HG02973 (cell line): ENCODE measurements at regions not wholly inside any gene's neighbourhood (a gene's known extent, or its start where the extent isn't known, plus 50 kb on each side); places are given as distances from the start of the nearest gene placed in this dataset.
"Not testable (repeated sequence)": the region's sequence is repeated elsewhere in the genome, so short reads cannot be mapped to it uniquely, and the experiment has no call there.

Experiments used
- ATAC-seq: cut with Tn5 transposase; IDR thresholded peaks from one replicate; pipeline ENCODE4 v1.9.1; 2021; ENCODE audit warnings: moderate library complexity; ENCODE audit not compliant: unreplicated experiment

DNA sequence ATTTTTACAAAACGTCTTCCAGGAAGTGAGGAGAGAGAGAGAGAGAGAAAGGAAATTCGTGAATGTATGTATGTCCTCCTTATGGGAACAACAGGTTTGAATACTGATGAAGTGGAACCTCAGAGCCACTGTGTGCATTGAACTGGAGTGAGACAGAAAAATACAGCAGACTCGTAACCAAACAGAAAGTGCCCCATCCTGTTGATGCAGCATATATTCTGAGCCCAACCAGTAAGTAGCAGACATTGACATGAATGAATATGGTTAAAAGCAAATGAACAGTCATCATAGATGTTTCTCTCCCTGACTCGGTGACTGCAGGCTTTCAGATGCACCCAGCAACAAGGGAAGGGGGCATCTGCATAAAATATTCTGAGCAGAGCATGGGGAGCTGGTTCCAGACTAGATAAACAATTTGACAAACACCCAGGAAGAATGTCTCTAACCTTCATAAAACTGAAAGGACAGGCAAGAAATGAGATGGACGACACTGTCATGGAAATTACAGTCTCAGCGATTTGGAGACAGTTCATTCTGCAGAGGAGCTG, 471.0 kb upstream of the PBX1 start:
- ATAC-seq, result no peak

DNA sequence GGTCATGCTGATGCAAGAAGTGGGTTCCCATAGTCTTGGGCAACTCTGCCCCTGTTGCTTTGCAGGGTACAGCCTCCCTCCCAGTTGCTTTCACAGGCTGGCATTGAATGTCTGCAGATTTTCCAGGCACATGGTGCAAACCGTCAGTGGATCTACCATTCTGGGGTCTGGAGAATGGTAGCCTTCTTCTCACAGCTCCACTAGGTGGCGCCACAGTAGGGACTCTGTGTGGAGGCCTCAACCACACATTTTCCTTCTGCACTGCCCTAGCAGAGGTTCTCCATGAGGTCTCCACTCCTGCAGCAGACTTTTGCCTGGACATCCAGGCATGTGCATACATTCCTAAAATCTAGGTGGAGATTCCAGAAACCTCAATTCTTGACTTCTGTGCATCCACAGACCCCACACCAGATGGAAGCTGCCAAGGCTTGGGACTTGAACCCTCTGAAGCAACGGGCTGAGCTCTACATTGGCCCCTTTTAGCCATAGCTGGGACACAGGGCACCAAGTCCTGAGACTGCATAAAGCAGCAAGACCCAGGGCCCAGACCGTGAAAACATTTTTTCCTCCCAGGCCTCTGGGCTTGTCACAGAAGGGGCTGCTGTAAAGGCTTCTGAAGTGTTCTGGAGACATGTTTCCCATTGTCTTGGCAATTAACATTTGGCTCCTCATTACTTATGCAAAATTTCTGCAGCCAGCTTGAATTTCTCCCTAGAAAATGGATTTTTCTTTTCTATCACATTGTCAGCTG, 466.2 kb upstream of the PBX1 start:
- ATAC-seq, result no peak

DNA sequence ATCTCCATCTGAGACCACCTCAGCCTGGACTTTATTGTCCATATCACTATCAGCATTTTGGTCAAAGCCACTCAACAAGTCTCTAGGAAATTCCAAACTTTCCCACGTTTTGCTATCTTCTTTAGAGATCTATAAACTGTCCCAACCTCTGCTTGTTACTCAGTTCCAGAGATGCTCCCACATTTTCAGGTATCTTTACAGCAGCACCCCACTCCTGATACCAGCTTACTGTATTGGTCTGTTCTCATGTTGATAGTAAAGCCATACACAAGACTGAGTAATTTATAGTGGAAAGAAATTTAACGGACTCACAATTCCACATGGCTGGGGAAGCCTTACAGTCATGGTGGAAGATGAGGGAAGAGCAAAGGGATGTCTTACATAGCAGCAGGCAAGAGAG, 465.4 kb upstream of the PBX1 start:
- ATAC-seq, result no peak

DNA sequence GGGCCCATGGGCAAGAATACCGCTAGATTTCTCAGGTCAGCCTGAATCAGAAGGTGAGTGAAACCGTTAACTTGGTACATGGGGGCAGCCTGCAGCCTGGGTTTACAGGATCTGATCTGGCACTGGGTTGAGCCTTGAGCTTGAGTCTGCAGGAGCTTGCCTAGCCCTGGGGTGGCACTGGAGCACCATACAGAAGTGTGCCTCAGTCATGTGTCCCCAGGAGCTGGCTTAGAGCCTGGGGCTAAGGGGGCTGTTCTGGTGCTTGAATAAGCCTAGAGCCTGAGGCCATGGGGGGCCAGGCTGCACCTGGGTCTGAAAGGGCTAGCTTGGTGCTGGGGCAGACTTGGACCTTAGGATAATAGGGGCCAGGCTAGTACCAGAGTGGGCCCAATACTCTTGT, 457.2 kb upstream of the PBX1 start:
- no peak for ATAC-seq

DNA sequence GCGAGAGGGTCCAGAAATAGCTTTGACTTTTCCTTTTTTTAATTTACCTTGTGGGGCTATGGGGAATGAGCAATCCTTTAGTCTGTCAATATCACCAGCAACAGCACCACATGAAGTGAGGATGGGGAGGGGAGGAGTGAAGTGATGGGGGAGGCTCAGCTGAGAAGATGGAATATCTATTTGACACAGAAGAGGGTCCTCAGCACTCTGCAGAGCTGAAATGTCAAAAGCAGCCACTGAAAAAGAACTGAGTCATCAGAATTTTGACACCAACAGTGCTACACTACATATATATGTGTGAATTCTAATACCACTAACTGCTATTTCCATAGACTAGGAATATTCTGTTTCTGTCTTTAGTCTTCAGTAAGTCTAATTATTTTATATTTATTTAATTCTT, 427.0 kb upstream of the PBX1 start:
- ATAC-seq, result no peak

DNA sequence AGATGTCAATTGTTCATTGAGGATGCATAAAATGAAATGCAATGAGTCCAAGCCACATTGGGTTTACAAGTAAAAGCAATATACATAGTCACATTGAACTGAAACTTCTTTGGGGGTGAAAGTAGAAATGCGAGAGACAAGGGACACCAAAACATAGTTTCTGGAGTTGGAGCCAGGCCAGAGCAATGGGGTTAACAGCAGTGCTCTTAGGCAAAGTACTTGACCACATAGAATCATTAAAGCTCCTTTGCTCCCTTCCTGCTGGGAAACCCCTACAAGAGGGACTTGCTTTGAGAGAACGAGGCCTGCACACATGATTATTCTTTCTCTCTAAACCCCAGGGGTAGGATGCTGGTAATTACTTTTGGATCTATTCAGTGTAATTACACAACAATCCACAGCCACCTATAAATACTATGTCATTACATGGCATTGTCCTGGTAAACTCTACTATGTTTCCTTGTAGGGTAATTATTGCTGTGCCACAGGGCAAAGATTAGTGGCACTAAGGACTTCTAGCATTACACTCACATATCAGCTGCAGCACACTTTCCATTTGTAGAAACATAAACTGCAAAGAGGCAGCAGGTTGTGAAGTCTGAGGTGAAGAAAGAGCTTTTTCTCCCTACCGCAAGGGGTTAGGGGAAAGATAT, 421.6 kb upstream of the PBX1 start:
- no peak for ATAC-seq

DNA sequence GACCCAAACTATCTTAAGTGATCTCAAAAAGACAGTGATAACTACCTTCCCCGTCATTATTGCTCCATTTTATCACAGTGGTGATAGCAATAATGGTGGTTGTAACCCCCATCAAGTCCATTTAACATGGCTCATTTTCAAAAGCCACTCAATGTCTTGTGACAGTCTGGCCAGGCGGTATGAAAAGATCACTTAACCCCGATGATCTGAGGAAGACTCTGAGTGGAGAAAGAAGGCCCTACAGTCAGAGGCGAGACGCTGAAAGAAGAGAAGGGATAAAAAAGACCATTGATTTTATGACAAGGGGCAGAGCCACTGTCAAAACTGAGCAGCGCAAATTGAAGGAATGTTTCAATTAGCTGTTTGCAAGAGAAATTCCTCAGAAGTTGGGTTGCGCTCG, 417.2 kb upstream of the PBX1 start:
- no peak for ATAC-seq

DNA sequence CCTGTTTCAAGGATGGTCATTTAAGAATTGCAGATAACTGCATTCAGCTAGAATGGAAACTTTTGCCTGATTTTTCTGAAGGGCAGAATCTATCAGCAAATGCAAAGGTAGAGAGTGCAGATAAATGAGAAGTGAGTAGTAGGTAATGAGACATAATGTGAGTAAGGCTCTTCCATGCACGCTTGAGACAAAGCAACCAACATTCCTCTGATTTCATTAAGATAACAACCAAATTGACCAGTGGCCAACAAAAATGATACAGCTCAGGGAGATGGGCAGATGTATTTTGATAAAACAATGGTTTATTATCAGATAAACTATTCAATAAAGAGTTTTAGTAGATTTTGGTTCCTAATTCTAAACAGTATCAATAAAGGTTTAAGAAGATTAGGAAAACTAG, 404.4 kb upstream of the PBX1 start:
- ATAC-seq, result no peak

DNA sequence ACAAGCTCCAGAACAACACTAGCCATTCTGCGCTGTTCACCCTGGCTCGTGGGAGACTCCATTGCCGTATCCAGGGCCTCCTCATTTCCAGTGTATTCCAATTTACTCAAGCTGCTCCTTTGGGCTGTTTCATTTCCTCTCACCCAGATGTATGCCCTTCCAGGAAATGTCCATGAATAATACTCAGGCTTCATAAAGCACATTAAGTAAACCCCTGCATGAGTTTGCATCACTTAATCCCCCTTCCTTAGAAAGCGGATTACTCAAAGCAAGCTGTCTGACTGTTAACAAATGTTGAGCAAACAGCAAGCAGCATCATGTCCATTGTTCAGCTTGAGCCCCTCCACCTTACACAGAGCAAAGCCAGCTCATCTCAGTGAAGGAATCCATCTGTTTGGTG, 403.6 kb upstream of the PBX1 start:
- no peak for ATAC-seq

DNA sequence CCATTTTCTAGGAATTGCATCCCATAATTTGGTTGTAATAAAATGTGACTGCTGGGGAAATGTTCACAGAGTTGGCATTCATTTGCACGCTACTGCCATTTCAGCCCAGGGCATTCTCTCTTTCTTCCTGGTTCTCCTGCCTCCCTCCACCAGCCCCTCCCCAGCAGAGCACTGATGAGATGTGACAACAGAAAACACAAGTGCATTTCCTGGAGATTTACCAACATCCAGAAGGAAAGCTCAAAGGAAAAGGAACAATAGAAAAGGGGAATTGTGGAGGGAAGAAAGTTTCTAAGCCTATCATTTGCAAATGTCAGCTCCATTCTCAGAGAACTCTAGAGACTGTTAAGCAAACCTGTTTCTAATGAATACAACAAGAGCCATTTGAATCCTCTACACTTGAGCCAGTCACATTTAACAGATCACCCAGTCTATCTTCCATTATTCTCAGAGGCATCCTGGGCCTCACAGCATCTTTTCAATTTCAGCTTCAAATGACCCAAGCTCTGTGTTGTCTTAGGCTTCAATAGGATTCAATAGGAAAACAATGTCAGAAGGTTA, 395.6 kb upstream of the PBX1 start:
- no peak for ATAC-seq

DNA sequence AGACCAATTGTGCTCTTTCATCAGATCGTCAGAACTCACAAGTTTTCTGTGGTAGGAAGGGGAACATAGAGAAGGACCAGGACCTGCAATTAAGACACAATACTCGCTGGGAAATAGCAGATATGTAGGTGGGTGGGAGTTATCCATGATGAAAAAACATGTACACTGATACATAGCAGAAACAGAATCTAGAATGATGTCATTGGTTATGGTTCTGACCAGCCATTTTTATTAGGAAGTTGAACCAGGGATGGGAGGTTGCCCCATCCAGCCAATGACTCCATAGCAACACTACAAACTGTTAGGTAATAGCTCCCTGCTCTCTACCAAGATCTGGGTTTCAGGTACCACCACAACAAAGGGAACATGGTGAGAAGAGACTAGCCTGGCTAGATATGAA, 393.5 kb upstream of the PBX1 start:
- no peak for ATAC-seq

DNA sequence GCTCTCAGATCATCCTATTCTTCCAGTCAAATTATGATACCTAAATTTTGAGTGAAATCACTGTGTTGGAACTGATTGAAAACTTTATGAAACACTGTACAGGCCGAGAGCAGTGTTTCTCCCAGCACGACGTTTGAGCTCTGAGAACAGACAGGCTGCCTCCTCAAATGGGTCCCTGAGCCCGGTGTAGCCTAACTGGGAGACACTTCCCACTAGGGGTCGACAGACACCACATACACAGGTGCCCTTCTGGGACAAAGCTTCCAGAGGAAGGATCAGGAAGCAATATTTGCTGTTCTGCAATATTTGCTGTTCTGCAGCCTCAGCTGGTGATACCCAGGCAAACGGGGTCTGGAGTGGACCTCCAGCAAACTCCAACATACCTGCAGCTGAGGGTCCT, 392.5 kb upstream of the PBX1 start:
- ATAC-seq, result not testable (repeated sequence)

DNA sequence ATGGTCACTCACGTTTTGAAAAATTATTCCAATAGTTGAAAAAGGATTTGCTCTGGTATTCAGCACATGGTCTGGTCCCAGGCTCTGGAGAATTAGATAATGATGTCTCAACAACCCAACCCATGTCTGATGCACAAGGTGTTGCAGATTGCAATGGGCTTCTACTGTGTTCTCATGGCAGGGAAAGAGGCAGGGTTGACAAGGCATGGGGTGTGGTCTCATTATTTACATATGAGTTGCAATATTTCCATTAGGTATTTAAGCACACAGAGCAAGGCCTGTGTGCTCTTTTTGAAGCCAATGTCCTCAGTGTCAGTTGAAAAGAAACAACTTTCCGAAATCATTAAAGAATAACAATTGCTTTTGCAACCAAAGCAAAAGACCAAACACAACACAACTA, 381.9 kb upstream of the PBX1 start:
- no peak for ATAC-seq

DNA sequence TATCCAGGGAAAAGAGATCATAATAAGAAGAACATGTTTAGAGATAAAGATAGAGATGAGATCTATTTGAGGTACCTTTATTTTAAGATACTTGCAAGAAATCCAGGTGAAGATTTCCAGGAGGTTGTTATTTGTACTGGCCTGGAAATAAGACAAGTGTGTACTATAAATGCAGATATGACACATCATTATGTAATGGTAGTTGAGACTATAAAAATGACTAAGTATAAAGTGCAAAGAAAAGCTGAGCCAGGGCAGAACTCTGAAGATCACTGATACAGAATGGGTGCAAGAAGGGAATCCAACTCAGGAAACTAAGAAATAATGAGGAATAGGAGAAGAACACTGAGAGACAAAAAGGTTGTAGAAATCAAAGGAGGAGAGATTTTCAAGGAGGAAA, 378.2 kb upstream of the PBX1 start:
- ATAC-seq, result no peak

DNA sequence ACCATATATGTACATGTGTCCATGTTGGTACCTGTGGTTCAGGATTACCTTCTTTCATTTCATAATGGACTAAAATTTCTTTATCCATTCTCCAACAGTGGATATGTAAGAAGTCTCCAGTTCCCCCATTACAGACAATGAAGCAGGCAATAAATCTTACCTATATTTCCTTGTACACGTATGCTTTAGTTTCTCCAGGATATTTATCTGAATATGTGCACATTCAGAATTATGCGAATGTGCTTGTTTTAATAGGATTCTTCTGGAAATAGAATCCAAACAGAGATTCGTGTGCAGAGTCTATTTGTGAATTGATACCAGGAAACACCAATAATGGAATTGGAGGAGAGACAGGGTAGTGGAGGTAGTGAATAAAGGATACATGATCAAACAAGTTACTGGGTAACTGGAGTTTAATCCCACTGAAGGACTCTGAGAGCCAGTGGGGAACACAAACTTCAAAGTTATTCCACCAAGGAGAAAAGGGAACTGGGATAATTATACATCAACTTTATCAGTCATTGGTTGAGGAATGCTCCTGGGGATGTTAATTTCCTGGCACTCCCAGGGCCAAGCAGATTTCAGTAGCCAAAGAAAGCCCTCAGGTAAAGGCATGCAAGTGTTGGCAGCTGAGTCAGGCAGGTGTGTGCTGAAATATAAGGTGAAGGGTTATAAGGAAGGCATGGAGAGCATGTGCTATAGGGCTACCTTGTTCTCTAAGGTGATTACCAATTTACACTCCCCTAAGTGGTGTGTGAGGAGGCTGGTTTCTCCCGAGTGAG, 374.9 kb upstream of the PBX1 start:
- ATAC-seq, result no peak

DNA sequence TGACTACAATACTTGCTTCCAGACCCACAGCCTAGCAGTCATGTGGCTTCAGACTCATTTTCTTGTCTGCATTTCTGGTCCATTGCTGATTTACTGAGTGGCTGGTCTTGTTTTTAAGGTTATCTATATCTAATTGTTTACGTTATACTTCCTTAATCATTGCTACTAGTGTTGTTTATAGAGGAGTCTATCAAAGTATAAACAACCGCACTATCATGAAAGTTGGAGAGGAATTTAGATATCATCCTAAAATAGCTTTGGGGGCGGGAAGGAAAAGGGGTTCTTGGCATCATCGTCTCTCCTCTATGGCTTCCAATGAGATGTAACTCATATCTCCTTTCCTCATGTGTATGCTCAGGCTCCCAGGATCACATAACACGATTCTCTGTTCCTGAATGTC, 372.1 kb upstream of the PBX1 start:
- no peak for ATAC-seq

DNA sequence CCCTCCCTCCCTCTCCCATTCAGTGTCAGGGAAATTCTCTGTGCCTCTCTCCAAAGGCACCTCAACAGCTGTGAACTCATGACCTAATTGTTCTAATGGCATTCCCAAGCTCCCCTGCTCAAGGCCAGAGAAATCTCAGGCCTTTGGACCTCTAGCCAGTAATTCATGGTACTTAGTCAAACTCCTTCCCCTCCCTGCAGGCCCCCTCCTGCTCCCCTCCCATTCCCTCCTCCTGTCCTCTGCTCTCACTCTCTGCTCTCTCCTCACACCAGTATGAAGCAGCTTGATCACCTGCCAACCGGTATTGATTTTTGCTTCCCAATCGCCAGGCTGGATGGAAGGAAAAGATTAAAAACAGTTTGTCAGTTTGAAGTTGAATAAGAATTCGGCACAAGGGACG, 370.5 kb upstream of the PBX1 start:
- no peak for ATAC-seq

DNA sequence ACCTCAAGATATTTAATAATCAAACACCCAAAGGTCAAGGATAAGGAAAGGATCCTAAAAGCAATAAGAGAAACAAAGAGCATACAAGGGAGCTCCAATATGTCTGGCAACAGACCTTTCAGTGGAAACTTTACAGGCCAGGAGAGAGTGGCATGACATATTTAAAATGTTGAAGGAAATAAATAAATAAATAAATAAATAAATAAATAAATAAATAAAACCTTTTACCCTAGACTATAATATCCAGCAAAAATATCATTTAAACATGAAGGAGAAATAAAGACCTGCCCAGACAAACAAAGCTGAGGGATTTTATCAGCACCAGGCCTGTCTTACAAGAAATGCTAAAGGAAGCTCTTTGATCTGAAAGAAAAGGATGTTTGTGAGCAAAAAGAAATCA, 367.8 kb upstream of the PBX1 start:
- ATAC-seq, result no peak

DNA sequence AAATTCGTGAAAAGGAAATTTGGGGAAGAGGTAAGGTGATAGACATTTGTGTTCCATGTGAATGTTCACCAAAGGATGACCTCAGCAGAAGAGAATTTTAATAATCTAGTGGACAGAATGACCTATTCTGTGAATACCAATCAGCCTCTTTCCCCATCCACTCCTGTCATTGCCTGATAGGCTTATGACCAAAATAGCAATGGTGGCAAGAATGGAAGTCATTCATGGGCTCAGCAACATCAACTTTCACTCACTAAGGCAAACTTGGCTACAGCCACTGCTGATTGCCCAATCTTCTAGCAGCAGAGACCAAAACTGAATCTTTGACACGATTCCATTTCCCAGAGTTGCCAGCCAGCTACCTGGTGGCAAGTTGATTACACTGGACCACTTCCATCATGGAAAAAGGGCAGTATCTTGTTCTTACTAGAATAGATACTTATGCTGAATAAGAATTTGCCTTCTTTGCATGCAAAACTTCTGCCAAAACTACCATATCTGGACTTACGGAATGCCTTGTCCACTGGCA, 348.7 kb upstream of the PBX1 start:
- ATAC-seq, result no peak

DNA sequence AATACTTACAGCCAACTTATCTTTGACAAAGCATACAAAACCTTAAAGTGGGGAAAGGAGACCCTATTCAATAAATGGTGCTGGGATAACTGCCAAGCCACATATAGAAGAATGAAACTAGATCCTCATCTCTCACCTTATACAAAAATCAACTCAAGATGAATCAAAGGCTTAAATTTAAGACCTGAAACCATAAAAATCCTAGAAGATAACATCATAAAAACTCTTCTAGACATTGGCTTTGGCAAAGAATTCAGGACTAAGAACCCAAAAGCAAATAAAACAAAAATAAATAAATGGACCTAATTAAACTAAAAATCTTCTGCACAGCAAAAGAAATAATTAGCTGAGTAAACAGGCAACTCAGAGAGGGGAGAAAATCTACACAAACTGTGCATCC, 335.6 kb upstream of the PBX1 start:
- no peak for ATAC-seq

DNA sequence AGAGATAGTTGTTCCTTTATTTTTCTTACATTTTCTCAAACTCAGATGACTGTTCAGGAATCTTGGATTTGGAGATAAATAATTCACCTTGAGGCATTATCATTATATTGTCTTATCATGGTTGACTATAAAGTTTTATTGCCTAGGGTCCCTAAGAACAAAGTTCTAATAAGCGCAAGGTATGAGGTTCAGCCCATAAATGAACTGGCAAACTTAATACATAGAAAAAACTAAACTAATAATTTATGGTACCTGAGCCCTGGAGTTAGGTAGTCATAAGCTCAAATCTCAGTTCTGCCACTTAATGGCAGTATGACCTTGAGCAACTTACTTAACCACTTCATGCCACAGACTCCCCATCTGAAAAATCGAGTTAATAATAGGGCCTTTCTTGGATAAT, 334.0 kb upstream of the PBX1 start:
- no peak for ATAC-seq
